ENCODE measurements at regions not wholly inside any gene's neighbourhood (a gene's known extent, or its start where the extent isn't known, plus 50 kb on each side); places are given as distances from the start of the nearest gene placed in this dataset.
"Not testable (repeated sequence)": the region's sequence is repeated elsewhere in the genome, so short reads cannot be mapped to it uniquely, and the experiment has no call there.

DNA sequence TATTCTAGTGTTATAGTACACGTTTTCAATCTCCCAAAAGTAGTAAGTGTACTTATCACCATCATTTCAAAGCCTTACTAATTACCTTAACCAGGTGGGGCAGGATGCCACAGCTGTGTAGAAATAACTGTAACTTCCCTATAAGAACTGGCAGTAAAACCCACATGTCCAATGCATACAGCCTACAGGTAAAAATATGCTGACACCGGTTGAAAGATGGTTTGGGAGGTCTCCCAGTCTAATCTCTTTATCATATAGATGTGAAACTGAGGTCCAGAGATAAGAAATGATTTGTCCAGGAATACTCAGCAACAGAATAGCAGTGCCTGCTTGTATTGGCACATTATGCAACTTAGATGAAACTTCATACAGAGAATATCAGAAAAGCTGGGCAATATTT is 322.9 kb downstream of the BCL11A start:
- DNase-seq, result no peak

DNA sequence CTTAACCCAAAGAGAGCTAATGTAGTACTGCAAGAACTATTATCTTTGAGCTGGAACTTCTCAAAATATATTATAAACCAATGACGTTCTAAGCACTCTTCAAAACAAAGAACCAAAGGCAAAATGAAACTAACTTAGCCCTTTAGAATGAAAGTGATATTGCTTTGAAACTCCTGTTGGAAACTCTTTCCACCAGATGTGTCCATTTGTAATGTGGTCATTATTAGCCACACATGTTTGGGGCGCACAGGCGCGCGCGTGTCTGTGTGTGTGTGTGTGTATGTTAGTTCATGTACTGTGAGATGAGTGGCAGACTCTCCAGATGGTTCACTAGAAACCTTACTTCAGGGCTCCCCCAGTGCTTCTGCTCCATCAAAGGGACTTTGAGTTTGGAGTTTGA is 323.4 kb downstream of the BCL11A start:
- no peak for DNase-seq

DNA sequence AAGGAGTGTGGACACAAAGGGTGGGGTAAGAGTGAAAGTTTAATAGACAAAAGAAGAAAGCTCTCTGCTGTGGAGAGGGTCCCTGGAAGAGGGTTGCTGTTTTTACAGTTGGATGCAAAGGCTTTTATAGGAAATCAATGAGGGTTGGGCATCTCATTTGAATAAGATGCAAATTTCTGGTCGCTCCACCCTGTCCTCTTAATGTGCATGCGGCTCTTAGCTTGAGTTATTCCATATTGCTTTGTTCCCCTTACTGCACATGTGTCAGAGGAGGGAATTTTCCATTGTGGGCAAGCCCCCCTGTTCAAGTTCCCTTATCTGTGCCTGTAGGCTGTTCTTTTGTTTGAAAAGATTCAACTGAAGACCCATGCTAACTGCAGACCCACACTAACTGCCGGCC is 326.5 kb downstream of the BCL11A start:
- DNase-seq, result no peak

DNA sequence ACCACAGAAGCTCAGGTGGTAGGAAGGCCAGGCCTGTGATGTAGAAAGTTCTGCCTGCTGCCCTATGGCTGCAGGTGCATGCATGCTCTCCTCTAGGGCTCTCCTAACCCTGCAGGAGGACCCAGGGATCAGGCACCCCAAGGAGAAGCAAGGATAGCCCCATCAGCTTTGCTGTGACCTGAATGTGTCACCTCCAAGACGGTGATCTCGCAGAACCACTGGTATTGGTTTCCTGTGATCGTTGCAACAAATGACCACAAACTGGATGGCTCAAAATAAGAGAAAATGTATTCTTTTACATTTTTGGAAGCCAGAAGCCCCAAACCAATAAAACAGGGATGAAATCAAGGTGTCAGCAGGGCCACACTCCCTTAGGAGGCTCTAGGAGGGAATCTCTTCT is 327.3 kb downstream of the BCL11A start:
- no peak for DNase-seq

DNA sequence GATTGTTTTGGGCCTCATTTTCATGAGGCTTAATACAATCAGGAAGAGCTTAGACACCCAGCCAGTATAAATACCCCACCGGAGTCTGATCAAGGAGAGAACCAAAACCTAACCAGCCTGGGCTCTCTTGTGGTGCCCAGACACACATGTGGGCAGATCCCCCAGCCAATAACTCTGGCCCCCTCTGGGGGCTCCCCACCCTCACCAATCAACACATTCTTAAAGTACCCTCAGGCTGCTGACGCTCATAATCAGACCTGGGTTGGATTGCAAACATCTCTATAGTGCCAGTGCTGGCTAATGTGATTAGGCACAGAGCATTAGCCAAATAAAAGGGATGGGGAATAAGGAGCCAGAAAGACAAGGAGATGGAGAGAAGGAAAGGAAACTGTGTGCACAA is 329.6 kb downstream of the BCL11A start:
- no peak for DNase-seq

DNA sequence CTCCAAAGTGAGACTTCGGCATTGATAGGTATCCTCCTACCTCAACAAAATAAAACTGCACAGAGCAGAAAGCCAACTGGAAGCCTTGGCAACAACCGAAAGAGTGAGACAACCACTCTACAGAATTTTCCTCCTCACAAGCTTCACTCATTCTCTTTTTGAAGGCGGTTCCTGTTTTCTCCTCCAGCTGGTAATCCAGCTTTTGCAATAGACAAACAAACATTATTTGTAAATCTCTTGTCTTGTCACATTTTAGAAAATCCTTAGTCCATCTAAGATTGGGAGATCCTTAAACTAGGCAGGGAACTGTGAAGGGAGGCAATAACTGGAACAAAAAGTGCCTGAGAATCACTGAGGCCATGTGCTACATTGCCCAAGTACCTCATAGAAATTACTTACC is 332.4 kb downstream of the BCL11A start:
- DNase-seq, result no peak

DNA sequence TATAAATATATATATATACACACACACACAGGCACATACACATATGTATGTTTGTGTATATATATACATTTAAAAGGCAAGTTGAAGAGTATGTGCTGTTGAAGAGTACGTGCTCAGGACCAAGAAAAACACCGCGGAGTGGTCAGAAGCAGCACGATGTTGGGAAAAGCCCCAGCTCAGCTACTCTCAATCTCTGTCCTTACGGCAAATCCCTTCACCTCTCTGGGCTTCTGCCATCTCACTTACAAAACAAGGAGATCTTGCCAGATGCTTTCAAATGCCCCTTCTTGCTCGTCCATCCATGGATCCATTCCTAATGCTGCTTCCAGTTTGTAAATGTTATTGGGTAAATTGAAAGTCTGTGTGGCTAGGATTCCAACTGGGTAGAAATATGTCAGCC is 333.9 kb downstream of the BCL11A start:
- no peak for DNase-seq

DNA sequence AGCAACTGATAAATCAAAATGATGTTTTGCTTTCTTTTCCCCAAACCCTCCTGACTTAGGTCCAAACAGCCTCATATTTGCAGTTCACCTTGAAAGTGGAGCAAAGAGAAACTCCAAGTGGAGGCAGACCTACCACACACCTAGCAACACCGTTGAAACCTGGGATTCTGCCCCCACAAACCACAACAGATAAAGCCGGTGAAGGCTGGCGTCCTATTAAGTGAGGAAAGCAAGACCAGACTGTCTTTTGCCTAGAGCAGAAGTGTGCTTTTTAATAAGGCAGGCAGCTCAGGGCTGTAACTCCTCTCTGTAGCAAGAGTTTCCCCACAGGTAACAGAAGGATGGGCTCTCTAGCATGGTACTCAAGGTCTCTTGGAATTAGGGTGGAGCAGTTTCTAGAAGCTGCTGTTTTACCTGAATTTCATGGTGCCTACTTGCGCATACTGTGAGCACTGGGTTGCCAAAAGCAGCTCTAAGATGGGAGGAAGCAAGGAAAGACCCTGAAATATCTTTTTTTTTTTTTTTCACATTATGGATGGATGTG is 336.9 kb downstream of the BCL11A start:
- DNase-seq, result no peak

DNA sequence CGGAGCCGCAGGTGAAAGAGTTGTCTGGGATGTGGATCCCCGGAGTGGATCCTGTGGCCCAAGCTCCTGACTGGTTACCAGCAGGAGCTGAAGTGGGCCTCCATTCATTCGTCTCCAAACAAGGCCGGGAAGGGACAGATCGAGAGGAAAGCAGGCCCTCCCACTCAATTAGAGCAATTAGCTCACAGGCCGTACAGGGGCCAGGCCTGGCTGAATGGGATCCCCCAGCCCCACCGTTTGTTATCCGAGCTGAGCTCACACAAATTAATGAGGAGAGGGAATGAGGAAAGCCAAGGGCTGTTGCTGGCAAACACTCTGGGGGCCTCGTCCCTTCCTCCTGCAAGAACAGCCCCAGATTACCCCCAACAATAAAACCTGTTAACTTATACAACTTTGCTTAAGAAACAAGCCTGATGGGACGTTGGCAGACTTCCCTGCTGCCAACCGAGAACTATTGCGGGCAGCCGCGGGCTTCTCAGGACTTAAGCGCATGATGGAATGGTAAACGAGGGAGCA is 338.0 kb downstream of the BCL11A start:
- no peak for DNase-seq

DNA sequence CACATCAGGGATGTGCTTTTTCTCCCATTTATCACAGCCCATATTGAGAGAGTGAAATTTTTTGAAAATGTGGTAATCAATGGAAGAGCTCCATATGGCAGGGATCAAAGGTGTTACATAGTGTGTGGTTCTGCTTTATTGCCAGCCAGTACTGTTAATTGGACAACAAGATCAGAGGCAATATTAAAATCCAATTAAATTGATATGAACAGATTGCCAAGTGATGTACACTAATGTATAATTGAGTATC is 338.9 kb downstream of the BCL11A start:
- DNase-seq, result no peak

DNA sequence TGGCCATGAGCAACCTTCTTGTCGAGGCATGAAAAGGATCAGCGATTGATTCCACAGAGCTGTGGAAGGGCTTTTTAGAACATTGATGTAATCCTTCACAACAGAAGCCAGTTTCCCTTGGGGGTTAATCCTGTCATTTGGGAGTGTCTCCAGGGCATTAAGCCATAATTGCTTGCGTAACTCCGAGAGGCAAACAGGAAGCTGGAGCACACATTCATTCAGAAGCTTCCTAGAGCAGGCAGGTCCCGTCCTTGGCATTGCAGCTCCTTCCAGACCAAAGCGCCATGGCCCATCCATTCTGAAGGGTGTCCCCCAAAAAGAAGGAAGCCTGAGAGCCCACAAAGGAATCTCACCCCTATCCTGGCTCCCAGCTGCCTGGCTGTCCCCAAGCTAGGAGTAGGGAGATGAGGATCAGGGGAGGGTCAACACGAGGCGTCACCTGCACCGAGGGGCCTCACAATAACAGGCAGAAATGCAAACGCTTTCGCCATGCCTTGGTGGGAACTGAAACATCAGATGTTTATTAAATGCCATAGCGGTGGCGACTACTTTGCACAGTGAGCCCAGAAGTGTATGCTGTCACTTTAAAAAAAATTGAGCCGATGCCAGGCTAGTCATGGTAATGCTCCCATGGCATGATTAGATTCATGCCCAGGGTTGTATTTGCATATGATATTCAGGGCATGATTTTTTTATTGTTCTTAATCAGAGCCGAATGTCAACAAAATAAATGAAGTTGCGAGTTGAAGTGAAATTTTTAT is 339.4 kb downstream of the BCL11A start:
- no peak for DNase-seq

DNA sequence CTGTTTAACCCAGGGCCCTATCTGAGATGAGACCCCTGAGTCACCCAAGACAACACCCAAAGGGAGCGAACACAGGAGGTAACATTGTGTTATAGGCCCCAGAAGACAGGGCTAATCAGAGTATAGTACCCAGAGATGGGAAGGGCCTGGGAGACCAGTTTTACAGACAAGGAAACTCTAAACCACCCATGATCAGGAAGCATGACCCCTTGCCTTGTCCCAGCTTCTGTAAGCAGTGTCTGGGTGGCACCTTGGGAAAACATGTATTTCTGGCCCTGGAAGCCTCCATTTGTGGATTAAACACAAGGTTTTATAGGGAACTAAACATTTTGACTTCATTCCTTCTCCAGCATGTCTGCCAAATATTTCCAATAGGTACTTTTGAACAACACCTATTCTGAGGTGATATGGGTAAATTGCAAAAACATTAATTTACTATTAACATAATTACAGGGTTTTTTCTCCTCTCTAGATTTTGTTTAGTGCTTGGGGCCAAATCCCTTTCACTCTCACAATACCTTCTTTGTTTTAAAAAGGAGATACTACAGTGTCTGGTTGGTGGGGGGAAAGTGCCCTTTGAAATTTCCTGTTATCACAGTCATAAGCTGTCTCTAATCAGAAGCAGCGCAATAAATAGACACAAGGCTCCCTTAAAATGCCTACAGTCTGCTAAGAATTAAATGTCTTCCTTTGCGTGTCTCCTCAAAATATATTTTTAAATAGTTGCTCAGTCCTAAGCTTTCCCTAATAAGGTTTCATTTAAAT is 341.1 kb downstream of the BCL11A start:
- no peak for DNase-seq

DNA sequence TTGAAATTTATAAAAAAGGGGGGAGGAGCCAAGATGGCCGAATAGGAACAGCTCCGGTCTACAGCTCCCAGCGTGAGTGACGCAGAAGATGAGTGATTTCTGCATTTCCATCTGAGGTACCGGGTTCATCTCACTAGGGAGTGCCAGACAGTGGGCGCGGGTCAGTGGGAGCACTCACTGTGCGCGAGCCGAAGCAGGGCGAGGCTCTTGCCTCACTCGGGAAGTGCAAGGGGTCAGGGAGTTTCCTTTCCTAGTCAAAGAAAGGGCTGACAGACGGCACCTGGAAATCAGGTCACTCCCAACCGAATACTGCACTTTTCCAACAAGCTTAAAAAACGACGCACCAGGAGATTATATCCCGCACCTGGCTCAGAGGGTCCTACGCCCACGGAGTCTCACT is 364.4 kb downstream of the BCL11A start:
- not testable (repeated sequence) for DNase-seq

DNA sequence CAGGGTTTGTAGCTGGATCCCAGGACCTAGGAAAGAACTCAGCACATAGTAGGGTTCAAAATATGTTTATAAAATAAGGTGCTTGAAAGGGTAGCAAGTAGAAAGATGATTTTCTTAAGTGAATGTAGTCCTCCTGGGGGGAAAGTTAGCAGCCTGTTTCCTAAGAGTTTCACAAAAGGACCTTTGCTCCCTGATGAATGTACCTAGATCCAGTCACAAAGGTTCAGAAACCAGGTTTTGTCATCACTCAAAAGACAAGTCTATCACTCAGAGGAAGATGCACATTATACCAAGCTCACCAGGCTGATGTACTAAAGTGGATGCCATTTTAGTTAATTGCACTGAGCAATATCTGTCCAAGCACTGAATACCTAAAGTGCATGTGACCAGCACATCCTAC is 378.2 kb downstream of the BCL11A start:
- DNase-seq, result no peak

DNA sequence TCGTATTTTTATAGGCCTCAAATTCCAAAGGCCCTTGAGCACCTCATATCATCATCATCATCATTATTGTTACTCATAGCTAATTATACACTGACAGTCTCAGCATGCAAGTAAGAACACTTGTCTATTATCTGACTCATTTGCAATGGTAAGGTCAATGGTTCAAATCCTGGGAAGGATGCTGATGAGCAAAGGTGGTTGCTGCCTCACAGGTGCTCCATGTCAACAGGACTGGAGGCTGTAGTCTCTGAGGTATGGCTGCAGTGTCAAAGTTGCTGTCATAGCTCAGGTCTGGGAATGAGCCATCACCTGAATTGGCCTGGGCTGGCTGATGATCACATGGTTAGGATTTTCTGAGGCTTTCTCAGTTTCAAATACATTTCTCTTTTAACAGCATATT is 379.3 kb downstream of the BCL11A start:
- no peak for DNase-seq

DNA sequence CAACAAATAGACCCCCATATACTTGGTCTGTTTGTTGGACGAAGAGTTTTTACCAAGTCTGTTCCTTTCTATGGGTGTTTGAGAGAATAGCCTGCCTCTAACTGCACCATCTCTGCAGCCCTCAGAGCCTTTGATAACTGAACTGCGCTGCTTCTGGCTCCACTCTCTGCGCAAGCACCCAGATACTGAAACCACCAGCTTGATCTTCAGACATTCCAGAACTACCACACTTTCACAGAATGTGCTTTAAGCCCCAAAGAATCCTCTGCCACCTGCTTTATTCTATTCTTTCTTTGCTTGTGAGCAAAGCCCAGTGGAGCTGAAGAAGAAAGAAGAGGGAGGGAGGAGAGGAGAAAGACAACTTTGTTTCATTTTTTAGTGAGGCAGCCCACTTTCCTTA is 380.7 kb downstream of the BCL11A start:
- no peak for DNase-seq

DNA sequence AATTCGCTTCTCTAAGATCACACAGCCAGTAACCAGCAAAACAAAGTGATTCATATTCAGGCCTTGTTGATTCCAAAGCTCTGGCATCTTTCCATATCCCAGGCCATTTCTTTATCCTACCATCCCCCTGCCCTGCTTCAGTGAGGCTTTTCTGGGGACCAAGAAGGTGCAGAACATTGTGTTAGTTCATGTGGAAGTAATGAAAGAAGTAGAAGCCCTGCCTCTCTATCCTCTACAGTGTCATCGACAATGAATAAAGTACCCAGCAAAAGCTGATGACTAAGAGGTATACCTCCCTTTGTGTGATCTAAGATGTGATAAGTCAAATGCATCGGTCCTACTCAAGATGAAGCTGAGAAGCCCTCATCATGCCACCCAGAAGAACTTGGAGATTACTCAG is 383.2 kb downstream of the BCL11A start:
- no peak for DNase-seq

DNA sequence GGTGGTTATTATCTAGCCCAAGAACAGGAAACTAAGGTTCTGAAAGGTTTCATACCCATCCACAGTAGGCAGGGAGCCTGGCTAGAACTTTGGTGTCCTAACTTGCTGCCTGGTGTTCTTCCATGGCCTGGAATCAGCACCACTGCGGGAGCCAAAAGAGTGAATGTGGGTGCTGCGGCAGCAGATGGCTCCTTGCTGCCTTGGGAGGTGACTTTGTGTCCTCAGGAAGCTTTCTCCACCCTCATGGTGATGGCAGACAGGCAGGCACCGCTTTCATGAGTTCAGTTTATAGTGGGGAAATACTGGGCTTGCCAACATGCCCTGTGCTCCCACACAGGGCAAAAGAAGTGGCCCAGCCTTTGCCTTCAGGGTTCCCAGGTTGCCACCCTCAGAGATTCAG is 385.2 kb downstream of the BCL11A start:
- DNase-seq, result no peak

DNA sequence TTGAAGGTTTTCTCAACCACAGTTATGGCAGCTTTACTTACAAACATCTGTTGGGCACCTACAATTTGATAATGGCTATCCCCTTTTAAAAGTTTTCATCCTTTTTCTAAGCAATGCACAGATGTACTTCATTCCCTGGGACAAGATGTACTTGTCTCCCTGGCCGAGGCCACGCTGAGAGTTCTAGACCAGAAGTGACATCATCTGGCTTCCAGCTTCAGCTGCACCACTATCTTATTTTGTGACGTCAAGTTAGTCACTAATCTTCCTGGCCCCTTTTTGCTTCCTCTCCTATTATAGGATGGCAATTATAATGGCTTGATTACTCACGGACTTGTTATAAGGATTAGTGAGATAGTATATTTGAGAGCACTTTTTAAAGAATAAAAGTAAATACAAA is 386.4 kb downstream of the BCL11A start:
- no peak for DNase-seq

DNA sequence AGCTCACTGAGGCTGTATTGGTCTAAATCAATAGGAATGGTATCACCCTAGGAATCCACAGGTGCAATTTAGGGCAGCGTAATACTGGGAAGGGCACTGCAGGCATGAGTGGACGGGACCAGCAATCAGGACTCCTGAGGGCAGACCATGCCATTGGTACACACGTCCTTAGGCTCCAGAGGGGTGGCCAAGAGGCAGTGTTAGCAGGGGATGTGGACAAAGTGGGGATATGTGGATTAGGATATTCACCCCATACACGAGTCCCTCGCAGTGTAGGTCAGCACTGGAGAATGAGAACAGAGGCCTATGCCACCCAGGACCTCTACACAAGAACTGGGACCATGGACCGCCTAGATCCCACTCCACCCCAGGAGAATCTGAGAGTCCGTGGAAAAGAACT is 389.8 kb downstream of the BCL11A start:
- no peak for DNase-seq

DNA sequence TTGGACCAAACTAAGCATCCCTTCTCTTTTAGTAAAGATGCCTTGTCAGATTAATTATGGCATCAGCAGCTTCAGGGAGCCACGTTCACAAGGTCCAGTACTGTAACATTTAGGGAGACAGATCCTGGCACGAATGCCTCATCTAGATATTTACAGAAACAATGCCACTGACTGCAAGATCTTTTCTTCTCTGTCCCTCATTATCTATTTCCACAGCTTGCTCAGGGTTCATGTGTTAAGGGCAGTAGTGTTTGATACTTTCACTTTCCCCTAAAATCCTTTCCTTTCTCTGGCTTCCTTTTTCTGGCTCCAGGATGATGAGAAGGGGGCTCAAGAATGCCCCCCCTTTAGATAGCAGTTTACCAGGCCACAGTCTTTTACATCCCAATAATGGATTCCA is 393.9 kb downstream of the BCL11A start:
- no peak for DNase-seq

DNA sequence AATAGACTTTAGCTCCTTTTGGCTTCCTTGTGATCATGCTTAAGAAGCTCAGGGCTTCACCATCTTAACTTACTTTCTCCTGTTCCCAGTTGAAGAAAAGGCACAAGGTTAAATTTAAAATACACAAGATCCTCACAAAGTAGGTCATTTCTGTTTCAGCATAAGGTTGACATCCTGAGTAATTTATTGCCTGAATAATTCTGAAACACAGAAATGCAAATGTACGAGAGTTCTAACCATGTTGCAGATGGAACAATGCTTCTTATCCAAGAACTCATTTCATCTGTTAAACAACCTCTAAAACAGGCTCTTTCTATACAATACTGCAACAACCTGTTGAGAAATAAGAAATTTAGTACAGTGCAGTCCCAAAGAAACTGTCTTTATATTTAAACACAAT is 395.2 kb downstream of the BCL11A start:
- no peak for DNase-seq

DNA sequence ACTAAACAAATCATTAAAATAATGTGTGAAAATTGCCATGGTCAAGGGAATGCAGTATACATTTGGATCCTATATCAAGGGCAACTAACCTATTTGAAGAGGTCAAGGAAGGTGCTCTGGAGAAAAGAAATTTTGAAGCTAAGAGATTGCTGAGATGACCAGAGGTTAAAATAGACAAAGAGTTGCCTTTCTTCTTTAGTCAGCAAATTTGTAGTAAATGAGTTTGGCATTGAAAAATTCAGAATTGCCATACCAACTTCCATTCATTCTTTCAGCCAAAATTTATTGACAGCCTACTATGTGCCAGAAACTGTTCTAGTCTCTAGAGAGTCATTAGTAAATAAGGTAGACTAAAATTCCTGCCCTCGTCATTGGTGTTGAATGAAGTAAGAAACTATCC is 396.2 kb downstream of the BCL11A start:
- no peak for DNase-seq

DNA sequence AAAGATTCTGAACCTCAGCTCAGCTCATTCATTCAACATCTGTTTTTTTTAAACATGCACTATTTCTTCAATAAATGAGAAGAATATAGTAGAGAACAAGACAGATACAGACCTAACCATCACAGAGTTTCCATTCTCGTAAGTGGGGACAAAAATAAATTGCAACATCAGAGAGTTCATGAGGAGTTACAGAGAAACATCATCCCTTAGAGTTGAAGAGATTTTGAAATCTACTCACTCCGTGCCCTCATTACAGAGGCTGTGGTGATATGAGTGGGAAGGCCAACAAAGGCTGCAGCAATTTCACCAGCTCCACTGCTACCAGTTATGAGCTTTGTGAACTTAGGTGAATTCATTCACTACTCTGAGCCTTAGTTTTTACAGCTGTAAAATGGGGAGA is 399.3 kb downstream of the BCL11A start:
- no peak for DNase-seq

All from hematopoietic multipotent progenitor cell treated with erythropoietin and hydrocortisone succinate and interleukin-3 and kit ligand, for 8 days (in vitro differentiated cells).